Stimulated activated naive CD8-positive, alpha-beta T cell treated with anti-CD3 and anti-CD28 coated beads, Interleukin-15, Interleukin-2, amounts not matched to agents 100 U/mL and 50 U/mL, for 24 hours (primary cell): ENCODE measurements at regions not wholly inside any gene's neighbourhood (a gene's known extent, or its start where the extent isn't known, plus 50 kb on each side); places are given as distances from the start of the nearest gene placed in this dataset.

Experiments used
- ATAC-seq: fragments of 150-1000 bp; cut with Tn5 transposase; one replicate; pipeline ENCODE4 v1.10.0; 2021
- DNase-seq: peaks from one replicate; pipeline ENCODE4 v3.0.0; 2021

GRCh38 chr20:60512443-60512842 lies 554.2 kb downstream of the CDH26 start:
- ATAC-seq = no peak
- no peak for DNase-seq

- ATAC-seq (no peak), DNase-seq (no peak)
These were observed 554.9 kb downstream of the CDH26 start for GRCh38 chr20:60513141-60513540.

GRCh38 chr20:60516442-60516841 lies 558.2 kb downstream of the CDH26 start:
- ATAC-seq = no peak

DNA sequence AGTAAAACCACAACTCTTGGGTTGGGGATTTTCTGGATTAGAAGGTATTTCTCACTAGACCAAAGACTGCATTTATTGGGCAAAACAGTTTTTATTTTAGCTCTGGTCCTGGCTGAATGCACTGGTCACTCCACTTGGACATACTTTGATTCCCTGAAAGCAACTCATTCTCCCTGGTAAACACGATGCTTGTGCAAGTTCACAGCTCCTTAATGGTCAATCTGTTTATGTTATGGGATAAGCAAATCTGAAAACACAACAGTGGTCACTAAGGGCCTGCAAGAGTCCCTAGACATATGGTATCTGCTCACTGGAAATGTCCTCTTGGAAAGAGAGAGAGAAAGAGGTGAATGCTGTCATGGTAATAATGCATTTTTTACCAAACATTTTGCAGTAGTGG lies 559.8 kb downstream of the CDH26 start:
- DNase-seq (no peak), ATAC-seq (no peak)

More at GRCh38 chr20:60516442-60516841, 558.2 kb downstream of the CDH26 start:
- DNase-seq = no peak

- DNase-seq = no peak
- ATAC-seq = no peak
These were observed 567.2 kb downstream of the CDH26 start for GRCh38 chr20:60525397-60525796.

GRCh38 chr20:60527656-60528055 lies 569.4 kb downstream of the CDH26 start:
- DNase-seq (no peak), ATAC-seq (no peak)

DNA sequence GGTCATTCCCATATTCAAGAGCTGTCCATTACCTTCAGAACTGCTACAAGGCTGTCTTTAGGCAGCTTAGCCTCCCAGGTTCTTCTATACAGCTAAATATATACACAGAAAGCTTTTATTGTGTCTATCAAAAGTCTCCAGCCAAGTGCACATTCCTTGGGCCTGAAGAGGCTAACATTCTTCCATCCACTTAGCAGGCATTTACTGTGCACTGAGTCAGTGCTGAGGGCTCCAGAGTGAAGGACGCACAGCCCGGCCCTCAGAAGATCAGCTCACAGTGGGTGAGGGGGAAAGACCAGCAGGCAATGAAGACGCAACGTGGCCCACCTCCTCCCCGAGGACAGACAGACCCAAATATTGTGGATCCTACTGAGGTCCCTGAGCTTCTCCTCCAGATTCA lies 569.9 kb downstream of the CDH26 start:
- no peak for DNase-seq
- ATAC-seq = no peak

DNA sequence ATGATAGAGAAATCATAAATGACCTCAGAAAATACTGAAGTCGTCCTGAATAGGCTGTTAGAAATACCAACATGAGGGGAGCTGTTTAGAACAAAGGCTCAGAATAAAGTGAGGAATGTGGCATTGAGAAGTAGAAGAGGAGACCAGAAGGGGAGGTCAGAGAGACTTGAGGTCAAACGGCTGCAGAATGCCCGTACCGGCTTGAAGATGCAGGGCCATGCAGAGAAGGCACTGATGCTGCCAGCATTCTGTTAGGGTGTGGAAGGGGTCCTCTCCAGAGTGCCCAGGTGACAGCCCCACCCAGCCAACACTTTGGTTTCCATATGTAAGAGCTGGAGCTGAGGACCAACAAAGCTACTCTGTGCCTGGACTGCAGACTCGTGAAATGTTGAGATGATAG lies 570.9 kb downstream of the CDH26 start:
- no peak for ATAC-seq
- no peak for DNase-seq

DNA sequence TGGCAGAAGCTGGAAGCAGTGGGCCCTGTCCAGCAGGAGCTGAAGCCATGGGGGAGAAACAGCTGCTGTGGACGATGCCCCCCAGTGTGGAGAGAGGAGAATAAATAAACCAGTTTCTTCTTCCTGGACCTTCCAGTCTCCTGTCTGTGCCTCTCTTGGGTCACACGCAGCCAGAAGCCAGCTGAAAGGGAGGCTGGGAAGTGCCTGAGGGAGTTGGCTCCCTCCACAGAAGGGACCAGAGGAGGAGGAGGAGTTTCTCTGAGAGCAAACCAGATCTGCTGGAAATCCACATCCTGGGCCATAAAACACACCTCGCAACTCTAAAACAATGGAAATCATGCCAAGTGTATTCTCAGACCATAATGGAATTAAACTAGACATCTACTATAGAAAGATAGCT lies 577.0 kb downstream of the CDH26 start:
- no peak for ATAC-seq
- no peak for DNase-seq

DNA sequence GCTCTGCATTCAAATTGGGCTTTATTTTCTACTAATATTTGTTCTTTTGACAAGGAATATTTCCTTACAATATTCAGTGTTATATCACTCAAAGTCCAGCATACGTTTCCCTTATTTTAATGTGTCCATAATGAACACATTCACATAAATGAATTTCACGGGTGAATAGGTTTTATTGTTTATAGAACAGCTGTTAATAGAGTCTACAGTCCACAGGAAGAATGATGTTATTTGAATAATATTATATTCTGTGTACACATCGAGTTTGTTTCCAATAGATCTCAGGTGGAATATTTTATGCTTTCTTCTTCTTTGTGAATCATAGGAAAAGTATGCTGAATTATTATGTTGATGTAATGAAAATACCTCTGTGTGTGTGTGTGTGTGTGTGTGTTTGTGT lies 582.4 kb downstream of the CDH26 start:
- ATAC-seq = no peak
- no peak for DNase-seq

GRCh38 chr20:60541991-60542390 lies 583.8 kb downstream of the CDH26 start:
- ATAC-seq (no peak), DNase-seq (no peak)

DNA sequence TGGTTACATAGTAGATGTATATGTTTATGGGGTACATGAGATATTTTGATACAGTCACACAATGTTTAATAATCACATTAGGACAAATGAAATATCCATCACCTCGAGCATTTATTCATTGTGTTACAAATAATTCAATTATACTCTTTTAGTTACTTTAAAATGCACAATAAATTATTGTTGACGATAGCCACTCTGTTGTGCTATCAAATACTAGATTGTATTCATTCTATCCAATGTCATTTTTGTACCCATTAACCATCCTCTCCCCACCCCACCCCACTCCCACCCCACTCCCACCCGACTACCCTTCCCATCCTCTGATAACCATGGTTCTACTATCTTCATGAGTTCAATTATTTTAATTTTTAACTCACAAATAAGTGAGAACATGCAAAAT lies 585.4 kb downstream of the CDH26 start:
- no peak for ATAC-seq
- DNase-seq = no peak

- no peak for DNase-seq
- no peak for ATAC-seq
These were observed 594.9 kb downstream of the CDH26 start for GRCh38 chr20:60553095-60553494.

- no peak for DNase-seq
These were observed 600.3 kb downstream of the CDH26 start for GRCh38 chr20:60558486-60558885.

DNA sequence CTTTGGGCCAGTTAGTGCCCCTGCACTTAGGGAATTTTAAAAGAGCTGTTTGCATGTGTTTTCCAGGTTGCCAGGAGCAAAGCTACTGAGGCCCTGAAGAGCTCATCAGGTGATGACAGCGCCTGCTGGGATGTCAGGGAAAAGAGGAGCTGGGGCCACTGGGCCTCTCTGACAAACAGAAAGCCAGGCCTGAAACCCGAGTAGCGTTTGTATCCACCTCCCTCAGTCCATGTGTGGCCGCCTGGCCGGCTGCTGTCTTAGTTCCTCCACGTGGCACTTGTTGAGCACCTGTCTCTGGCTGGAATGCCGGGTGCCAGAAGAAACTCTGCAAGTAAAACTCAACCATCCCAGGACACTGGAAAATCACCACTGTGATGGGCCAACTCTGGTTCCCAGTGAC lies 601.2 kb downstream of the CDH26 start:
- DNase-seq (no peak), ATAC-seq (no peak)

More at GRCh38 chr20:60558486-60558885, 600.3 kb downstream of the CDH26 start:
- ATAC-seq = no peak

DNA sequence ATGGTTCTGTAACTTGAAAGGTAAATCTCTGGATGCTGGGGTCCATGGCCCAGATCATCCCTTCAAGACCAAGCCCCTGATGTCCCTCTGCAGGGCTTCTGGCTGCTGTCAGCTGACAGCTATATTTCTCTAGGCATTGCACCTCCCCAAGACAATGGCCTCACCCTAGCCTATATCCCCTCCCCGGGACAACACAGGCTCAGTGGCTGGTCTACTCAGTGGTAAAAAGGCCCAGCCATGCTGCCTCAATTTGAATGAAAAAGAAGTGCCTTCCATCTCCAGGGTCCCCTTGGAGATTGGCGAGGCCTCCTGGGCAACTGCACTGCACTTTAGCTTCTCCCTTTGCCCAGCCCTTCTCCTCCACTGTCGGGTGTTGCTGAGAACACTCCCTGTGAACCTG lies 602.8 kb downstream of the CDH26 start:
- ATAC-seq = no peak

DNA sequence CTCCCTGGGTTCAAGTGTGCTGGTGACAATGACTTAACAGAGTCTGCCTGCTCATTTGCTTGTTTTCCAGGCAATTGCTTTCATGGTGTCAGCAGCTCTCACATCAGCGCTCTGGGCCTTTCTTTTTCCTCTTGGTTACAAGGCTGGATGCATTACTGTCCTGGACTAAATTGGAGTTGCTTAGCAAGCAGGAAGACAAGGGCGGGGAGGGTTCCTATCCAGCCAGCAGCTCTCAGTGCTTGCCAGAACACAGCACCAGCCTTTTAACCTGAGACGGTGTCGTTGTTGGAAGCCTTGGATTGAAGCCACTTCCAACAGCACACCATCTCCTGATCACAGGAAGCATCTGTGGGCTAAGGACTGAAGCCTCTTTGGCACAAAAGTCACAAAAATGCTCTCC lies 606.9 kb downstream of the CDH26 start:
- DNase-seq = no peak
- ATAC-seq = no peak

More for the DNA sequence above, 602.8 kb downstream of the CDH26 start:
- DNase-seq = no peak

GRCh38 chr20:60565551-60565950 lies 607.3 kb downstream of the CDH26 start:
- no peak for ATAC-seq
- DNase-seq = no peak

DNA sequence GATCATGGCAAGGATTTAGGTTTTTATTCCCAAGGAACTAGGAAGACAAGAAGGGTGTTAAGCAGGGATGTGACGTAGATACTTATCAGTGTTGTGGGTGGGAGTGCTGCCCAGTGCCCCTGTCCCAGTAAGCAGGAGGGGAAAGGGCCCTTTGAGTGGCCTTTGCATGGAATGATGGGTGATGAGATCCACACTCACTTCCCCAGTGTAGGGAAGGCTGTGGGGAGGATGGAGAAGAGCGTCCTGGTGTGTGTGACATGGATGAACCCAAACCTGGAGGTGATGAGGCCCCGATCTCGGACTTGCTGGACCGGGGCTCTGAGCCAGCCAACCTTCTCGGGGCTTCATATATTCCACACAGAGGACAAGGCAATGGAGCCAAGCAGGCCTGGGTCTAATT lies 610.9 kb downstream of the CDH26 start:
- ATAC-seq (no peak), DNase-seq (no peak)

GRCh38 chr20:60570481-60571277 lies 612.5 kb downstream of the CDH26 start:
- DNase-seq (no peak), ATAC-seq (no peak)

- ATAC-seq (no peak), DNase-seq (no peak)
These were observed 614.9 kb downstream of the CDH26 start for GRCh38 chr20:60573003-60573680.

DNA sequence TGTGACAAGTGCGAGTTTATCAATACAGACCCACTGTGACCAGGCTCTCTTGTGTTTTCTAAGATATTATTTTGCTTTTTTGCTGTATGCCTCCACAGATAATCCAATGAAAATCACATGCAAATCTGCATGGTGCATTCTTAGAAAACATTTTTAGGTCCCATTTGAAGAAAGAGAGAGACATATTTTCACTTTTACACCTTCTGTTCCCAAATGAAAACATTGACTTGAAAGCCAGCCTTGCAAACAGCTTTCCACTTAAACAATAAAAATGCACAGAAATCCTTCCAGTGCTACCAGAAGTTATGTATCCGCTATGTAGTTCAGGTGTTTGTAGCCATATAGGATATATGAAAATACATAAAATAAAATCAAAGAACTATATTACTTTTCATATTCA lies 618.0 kb downstream of the CDH26 start:
- DNase-seq (no peak), ATAC-seq (no peak)

DNA sequence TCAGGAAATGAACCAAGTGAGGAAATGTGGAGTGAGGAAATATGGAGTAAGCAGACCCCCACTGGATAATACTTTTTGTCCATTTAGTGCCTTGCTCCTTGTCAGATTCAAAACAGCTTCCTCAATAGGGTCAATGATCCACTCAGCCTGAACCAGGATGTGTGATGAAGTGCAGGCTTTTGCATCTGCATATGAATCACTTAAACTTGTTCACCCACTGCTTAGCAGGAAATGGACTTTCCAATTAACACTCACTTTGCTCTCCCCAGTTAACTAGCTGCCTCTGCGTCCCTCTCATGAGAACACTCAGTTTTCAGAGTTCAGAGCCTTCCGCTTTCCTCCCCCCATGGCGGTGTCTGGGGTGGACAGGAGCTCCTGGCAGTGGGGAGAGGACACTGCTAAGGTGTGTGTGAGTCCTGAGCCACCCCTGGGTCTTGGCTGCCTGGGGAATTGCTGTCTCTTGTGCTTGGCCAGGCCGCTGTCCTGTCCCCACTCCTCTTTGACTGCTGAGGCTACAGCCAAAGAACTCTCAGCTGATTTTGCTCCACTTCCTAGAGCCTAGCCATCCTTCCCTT lies 621.8 kb downstream of the CDH26 start:
- DNase-seq (no peak), ATAC-seq (no peak)
